H9 (cell line): ENCODE measurements at regions not wholly inside any gene's neighbourhood (a gene's known extent, or its start where the extent isn't known, plus 50 kb on each side); places are given as distances from the start of the nearest gene placed in this dataset.

Experiments used
- DNase-seq: peaks from one replicate; pipeline ENCODE4 v3.0.0-alpha.2; 2017
- H2AFZ ChIP-seq: one replicate; pipeline ENCODE4 v1.6.1; 2013; ENCODE audit warnings: mild to moderate bottlenecking, low read length, control low read depth, moderate library complexity
- H2AK5ac ChIP-seq: 2 replicates; pipeline ENCODE4 v1.6.1; 2013; ENCODE audit warnings: low read length, control low read depth, mixed read lengths; ENCODE audit not compliant: insufficient read length
- H2BK120ac ChIP-seq: one replicate; pipeline ENCODE4 v1.6.1; 2013; ENCODE audit warnings: low read depth, mild to moderate bottlenecking, low read length, control low read depth, inconsistent platforms; ENCODE audit not compliant: poor library complexity, severe bottlenecking
- H2BK12ac ChIP-seq: 2 replicates; pipeline ENCODE4 v1.6.1; 2013; ENCODE audit warnings: low read length, control low read depth, mixed read lengths, low read depth; ENCODE audit not compliant: insufficient read length
- H2BK15ac ChIP-seq: 2 replicates; pipeline ENCODE4 v1.6.1; 2013; ENCODE audit warnings: low read depth, low read length, control low read depth
- H2BK20ac ChIP-seq: one replicate; pipeline ENCODE4 v1.6.1; 2013; ENCODE audit warnings: low read depth, mild to moderate bottlenecking, low read length, control low read depth, inconsistent platforms; ENCODE audit not compliant: poor library complexity, severe bottlenecking
- H2BK5ac ChIP-seq: 2 replicates; pipeline ENCODE4 v1.6.1; 2013; ENCODE audit warnings: low read length, control low read depth, mixed read lengths; ENCODE audit not compliant: insufficient read length
- H3K14ac ChIP-seq: 2 replicates; pipeline ENCODE4 v1.6.1; 2013; ENCODE audit warnings: low read length, control low read depth; ENCODE audit not compliant: insufficient read depth
- H3K18ac ChIP-seq: 2 replicates; pipeline ENCODE4 v1.6.1; 2013; ENCODE audit warnings: low read depth, mild to moderate bottlenecking, mixed read lengths, low read length, control low read depth; ENCODE audit not compliant: insufficient read length
- H3K23ac ChIP-seq: 2 replicates; pipeline ENCODE4 v1.6.1; 2013; ENCODE audit warnings: low read length, control low read depth, mixed read lengths, low read depth; ENCODE audit not compliant: insufficient read length
- H3K23me2 ChIP-seq: 2 replicates; pipeline ENCODE4 v1.6.1; 2013; ENCODE audit warnings: low read depth, mild to moderate bottlenecking, mixed read lengths, low read length, control low read depth; ENCODE audit not compliant: insufficient read length, poor library complexity, severe bottlenecking
- H3K27ac ChIP-seq: 2 replicates; pipeline ENCODE4 v1.5.1; 2013; ENCODE audit warnings: low read length, control low read depth, mixed read lengths, low read depth; ENCODE audit not compliant: insufficient read length
- H3K27me3 ChIP-seq: 2 replicates; pipeline ENCODE4 v1.6.1; 2013; ENCODE audit warnings: low read length, control low read depth, inconsistent platforms; ENCODE audit not compliant: insufficient read depth
- H3K4ac ChIP-seq: 2 replicates; pipeline ENCODE4 v1.6.1; 2013; ENCODE audit warnings: low read depth, mild to moderate bottlenecking, control low read depth, inconsistent platforms, low read length, moderate library complexity
- H3K4me1 ChIP-seq: 2 replicates; pipeline ENCODE4 v1.6.1; 2013; ENCODE audit warnings: low read length, control low read depth, inconsistent platforms; ENCODE audit not compliant: insufficient read depth
- H3K4me2 ChIP-seq: 2 replicates; pipeline ENCODE4 v1.6.1; 2013; ENCODE audit warnings: low read length, control low read depth, mixed read lengths; ENCODE audit not compliant: insufficient read length, insufficient read depth
- H3K56ac ChIP-seq: 2 replicates; pipeline ENCODE4 v1.6.1; 2013; ENCODE audit warnings: low read depth, mild to moderate bottlenecking, mixed read lengths, low read length, control low read depth; ENCODE audit not compliant: insufficient read length
- H3K79me1 ChIP-seq: 2 replicates; pipeline ENCODE4 v1.6.1; 2013; ENCODE audit warnings: low read depth, mild to moderate bottlenecking, moderate library complexity, low read length, control low read depth, inconsistent platforms; ENCODE audit not compliant: insufficient read depth, poor library complexity, severe bottlenecking
- H3K79me2 ChIP-seq: 2 replicates; pipeline ENCODE4 v1.6.1; 2013; ENCODE audit warnings: low read length, control low read depth, inconsistent platforms; ENCODE audit not compliant: insufficient read depth
- H3K9ac ChIP-seq: 2 replicates; pipeline ENCODE4 v1.6.1; 2013; ENCODE audit warnings: low read length, control low read depth, mixed read lengths; ENCODE audit not compliant: insufficient read length; ENCODE audit errors: extremely low read depth
- H3K9me3 ChIP-seq: one replicate; pipeline ENCODE4 v1.6.1; 2013; ENCODE audit warnings: low read depth, low read length, inconsistent platforms; ENCODE audit not compliant: control insufficient read depth
- H3T11ph ChIP-seq: one replicate; pipeline ENCODE4 v1.6.1; 2013; ENCODE audit warnings: mild to moderate bottlenecking, low read length, control low read depth, inconsistent platforms
- H4K20me1 ChIP-seq: one replicate; pipeline ENCODE4 v1.6.1; 2013; ENCODE audit not compliant: control insufficient read depth, insufficient read length, insufficient read depth
- H4K5ac ChIP-seq: 2 replicates; pipeline ENCODE4 v1.6.1; 2013; ENCODE audit warnings: low read depth, mild to moderate bottlenecking, mixed read lengths, low read length, control low read depth; ENCODE audit not compliant: insufficient read length
- H4K8ac ChIP-seq: replicated peaks from 2 replicates; pipeline ENCODE4 v1.6.1; 2013; ENCODE audit warnings: low read length, control low read depth, mixed read lengths, low read depth; ENCODE audit not compliant: insufficient read length
- H4K91ac ChIP-seq: 2 replicates; pipeline ENCODE4 v1.6.1; 2013; ENCODE audit warnings: low read depth, mild to moderate bottlenecking, moderate library complexity, mixed read lengths, low read length, control low read depth; ENCODE audit not compliant: insufficient read length
- H3K27ac Mint-ChIP-seq, 3 experiments: 2 replicates in 2 of 3; 3 replicates in 1 of 3; pipeline ENCODE4 v1.8.0; 2020 to 2021; ENCODE audit warnings: mixed read lengths in 3 of 3, mild to moderate bottlenecking in 1 of 3, moderate library complexity in 1 of 3
- H3K27me3 Mint-ChIP-seq: 2 replicates; pipeline ENCODE4 v1.8.0; 2021; ENCODE audit warnings: low read depth, mild to moderate bottlenecking, moderate library complexity, mixed read lengths
- H3K36me3 Mint-ChIP-seq, 3 experiments: 2 replicates in 2 of 3; 3 replicates in 1 of 3; pipeline ENCODE4 v1.8.0; 2020 to 2021; ENCODE audit warnings: low read depth in 3 of 3, mixed read lengths in 3 of 3; ENCODE audit not compliant: insufficient read depth in 1 of 3
- H3K4me1 Mint-ChIP-seq, 2 experiments: 2 replicates each; pipeline ENCODE4 v1.8.0; 2020; ENCODE audit warnings: mixed read lengths in 2 of 2
- H3K4me3 Mint-ChIP-seq, 2 experiments: 2 replicates in 1 of 2; 3 replicates in 1 of 2; pipeline ENCODE4 v1.8.0; 2020 to 2021; ENCODE audit warnings: mild to moderate bottlenecking in 2 of 2, mixed read lengths in 2 of 2, moderate library complexity in 1 of 2
- H3K9me3 Mint-ChIP-seq, 2 experiments: 2 replicates in 1 of 2; 3 replicates in 1 of 2; pipeline ENCODE4 v1.8.0; 2020; ENCODE audit warnings: mild to moderate bottlenecking in 2 of 2, mixed read lengths in 2 of 2, moderate library complexity in 1 of 2
- CTCF ChIP-seq: fragments of 200-600 bp; sonication (generic); conservative IDR thresholded peaks from 3 replicates; pipeline ENCODE4 v1.8.0; 2021; ENCODE audit warnings: antibody characterized with exemption, mild to moderate bottlenecking
- WGBS: extraction: QIAGEN DNeasy Blood & Tissue Kit; methylation state at CpG from one replicate; pipeline ENCODE4 v1.1.7; 2013; ENCODE audit warnings: missing lambda C conversion rate, low lambda C conversion rate, mixed read lengths; ENCODE audit not compliant: insufficient read length; ENCODE audit errors: extremely low coverage; 5-methylcytosine and 5-hydroxymethylcytosine counted together

- H2BK12ac ChIP-seq: no peak overlapping the region
- no peak overlapping the region for H3K14ac ChIP-seq
- H4K91ac ChIP-seq: no peak overlapping the region
- H2BK120ac ChIP-seq: no peak overlapping the region
- no peak overlapping the region for H2BK20ac ChIP-seq
- H3K23ac ChIP-seq: no peak overlapping the region
- no peaks in the 10 kb centered on the region for H3K9me3 ChIP-seq
- no peak for TF ChIP-seq CTCF
- no peak overlapping the region for H3T11ph ChIP-seq
- no peak for DNase-seq
- no peak overlapping the region for H2AK5ac ChIP-seq
- H3K4ac ChIP-seq: no peak overlapping the region
- no peaks in the 10 kb centered on the region for H3K79me2 ChIP-seq
- Mint-ChIP-seq H3K4me3 (no peak overlapping the region), H3K9me3 (no peaks in the 10 kb centered on the region; a peak in 1 of 5 replicates), H3K27ac (no peak overlapping the region), H3K27me3 (peaks cover 1% of the 10 kb centered on the region; the same call in 1 of the 2 replicates), H3K36me3 (no peaks in the 10 kb centered on the region; a peak in 1 of 7 replicates), H3K4me1 (peaks cover 14% of the 10 kb centered on the region in 2 experiments)
- no peak overlapping the region for H3K4me2 ChIP-seq
- H4K8ac ChIP-seq: no peak overlapping the region
- no peak overlapping the region for H3K18ac ChIP-seq
- no CpG with 5 or more reads among the region's 8 CpGs for WGBS
- H3K27ac ChIP-seq: no peak overlapping the region
- no peak overlapping the region for H4K5ac ChIP-seq
- no peak overlapping the region for H2BK5ac ChIP-seq
- H3K27me3 ChIP-seq: no peaks in the 10 kb centered on the region
- no peak overlapping the region for H3K56ac ChIP-seq
- no peaks in the 10 kb centered on the region for H4K20me1 ChIP-seq
- H3K4me1 ChIP-seq: peaks cover 3% of the 10 kb centered on the region; the same call in 1 of the 2 replicates
- H2BK15ac ChIP-seq: no peak overlapping the region
- H2AFZ ChIP-seq: no peak overlapping the region
- H3K23me2 ChIP-seq: no peaks in the 10 kb centered on the region
- no peaks in the 10 kb centered on the region for H3K79me1 ChIP-seq
- H3K9ac ChIP-seq: no peak overlapping the region
Measured at GRCh38 chr20:40502576-40502975, 186.5 kb downstream of the MAFB start.
